ENCODE measurements at regions not wholly inside any gene's neighbourhood (a gene's known extent, or its start where the extent isn't known, plus 50 kb on each side); places are given as distances from the start of the nearest gene placed in this dataset.

DNA sequence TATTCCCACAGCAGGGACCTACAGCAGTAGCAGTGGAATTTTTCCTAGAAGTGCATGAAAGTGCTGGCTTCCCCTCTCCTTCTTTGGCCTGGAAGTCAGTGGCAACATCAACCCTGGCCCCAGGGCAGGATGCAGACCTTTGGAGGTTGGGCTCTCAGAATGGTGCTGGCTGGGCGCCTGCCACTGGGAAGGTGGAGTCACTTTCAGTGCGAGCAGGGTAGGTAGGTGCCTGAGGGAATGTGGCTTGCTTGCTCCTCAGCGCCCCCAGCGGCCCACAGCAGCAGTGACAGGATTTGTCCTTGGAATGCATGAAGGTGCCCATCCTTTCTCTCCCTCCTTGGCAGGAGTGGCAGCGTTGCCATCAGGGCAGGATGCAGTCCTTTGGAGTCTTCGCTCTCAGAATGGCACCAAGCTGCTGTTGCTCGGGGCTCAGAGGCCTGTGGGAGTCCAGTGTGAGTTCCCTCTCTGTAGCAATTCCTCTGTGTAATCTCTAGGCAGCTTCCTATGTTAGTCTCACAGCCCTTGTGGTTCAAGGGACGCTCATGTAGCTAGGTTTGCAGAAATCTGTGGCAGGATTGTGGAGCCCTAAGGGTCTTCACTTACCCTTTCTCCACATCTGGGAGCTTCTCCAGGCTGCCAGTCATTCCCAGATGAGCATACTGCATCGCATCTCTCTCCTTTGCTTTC, 354.4 kb upstream of the DACH1 start:
- H3K27me3 ChIP-seq: no peaks in the 10 kb centered on the region
- no peak overlapping the region for H3K9ac ChIP-seq
- no peak for TF ChIP-seq Cebpa-rat (IDR thresholded peaks at IDR 0.05)
- no peaks in the 10 kb centered on the region for H3K9me3 ChIP-seq
- no peaks in the 10 kb centered on the region for H3K4me1 ChIP-seq
- H3K4me3 ChIP-seq: no peak overlapping the region
- H3K4me2 ChIP-seq: no peak overlapping the region
- H3K36me3 ChIP-seq: no peaks in the 10 kb centered on the region
- no peaks in the 10 kb centered on the region for H4K20me1 ChIP-seq
- H3K27ac ChIP-seq: no peak overlapping the region

GRCh38 chr13:72218966-72219365, 352.0 kb upstream of the DACH1 start:
- no peak overlapping the region for H3K4me3 ChIP-seq
- H4K20me1 ChIP-seq: no peaks in the 10 kb centered on the region
- H3K36me3 ChIP-seq: no peaks in the 10 kb centered on the region
- no peaks in the 10 kb centered on the region for H3K27me3 ChIP-seq
- no peaks in the 10 kb centered on the region for H3K4me1 ChIP-seq
- no peak overlapping the region for H3K4me2 ChIP-seq
- no peak overlapping the region for H3K27ac ChIP-seq
- no peak overlapping the region for H3K9ac ChIP-seq
- H3K9me3 ChIP-seq: no peaks in the 10 kb centered on the region
- TF ChIP-seq Cebpa-rat (IDR thresholded peaks at IDR 0.05): no peak

DNA sequence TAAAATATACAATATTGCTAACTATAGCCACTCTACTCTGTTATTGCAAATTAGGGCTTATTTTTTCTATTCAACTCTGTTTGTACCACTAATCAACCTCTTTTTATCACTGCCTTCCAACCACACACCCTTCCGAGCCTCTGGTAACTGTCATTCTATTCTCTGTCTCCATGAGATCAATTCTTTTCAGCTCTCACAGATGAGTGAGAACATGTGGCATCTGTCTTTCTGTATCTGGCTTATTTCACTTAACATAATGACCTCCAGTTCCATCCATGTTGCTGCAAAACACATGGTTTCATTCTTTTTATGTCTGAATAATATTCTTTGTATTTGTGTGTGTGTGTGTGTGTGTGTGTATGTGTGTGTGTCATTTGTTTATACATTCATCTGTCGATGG, 350.1 kb upstream of the DACH1 start:
- Histone ChIP-seq H3K4me3 (no peak overlapping the region), H3K27me3 (no peaks in the 10 kb centered on the region), H4K20me1 (no peaks in the 10 kb centered on the region), H3K4me2 (no peak overlapping the region), H3K4me1 (no peaks in the 10 kb centered on the region), H3K36me3 (no peaks in the 10 kb centered on the region), H3K9me3 (no peaks in the 10 kb centered on the region), H3K27ac (no peak overlapping the region), H3K9ac (no peak overlapping the region)
- TF ChIP-seq Cebpa-rat (IDR thresholded peaks at IDR 0.05): no peak

GRCh38 chr13:72208112-72208645, 341.2 kb upstream of the DACH1 start:
- H4K20me1 ChIP-seq: no peaks in the 10 kb centered on the region
- H3K9ac ChIP-seq: no peak overlapping the region
- H3K9me3 ChIP-seq: no peaks in the 10 kb centered on the region
- H3K27me3 ChIP-seq: no peaks in the 10 kb centered on the region
- no peaks in the 10 kb centered on the region for H3K36me3 ChIP-seq
- TF ChIP-seq Cebpa-rat (IDR thresholded peaks at IDR 0.05): no peak
- H3K4me3 ChIP-seq: no peak overlapping the region
- H3K27ac ChIP-seq: no peak overlapping the region
- H3K4me1 ChIP-seq: no peaks in the 10 kb centered on the region
- no peak overlapping the region for H3K4me2 ChIP-seq

GRCh38 chr13:72205773-72206172, 338.8 kb upstream of the DACH1 start:
- no peak overlapping the region for H3K27ac ChIP-seq
- no peaks in the 10 kb centered on the region for H4K20me1 ChIP-seq
- no peak overlapping the region for H3K4me2 ChIP-seq
- no peaks in the 10 kb centered on the region for H3K27me3 ChIP-seq
- no peaks in the 10 kb centered on the region for H3K9me3 ChIP-seq
- H3K36me3 ChIP-seq: no peaks in the 10 kb centered on the region
- no peaks in the 10 kb centered on the region for H3K4me1 ChIP-seq
- no peak overlapping the region for H3K9ac ChIP-seq
- no peak for TF ChIP-seq Cebpa-rat (IDR thresholded peaks at IDR 0.05)
- H3K4me3 ChIP-seq: no peak overlapping the region

- Histone ChIP-seq H3K36me3 (no peaks in the 10 kb centered on the region), H3K4me2 (no peak overlapping the region), H3K4me3 (no peak overlapping the region), H3K27ac (no peak overlapping the region), H3K4me1 (no peaks in the 10 kb centered on the region), H3K9me3 (no peaks in the 10 kb centered on the region), H3K27me3 (no peaks in the 10 kb centered on the region), H3K9ac (no peak overlapping the region), H4K20me1 (no peaks in the 10 kb centered on the region)
- no peak for TF ChIP-seq Cebpa-rat (IDR thresholded peaks at IDR 0.05)
These were observed 337.3 kb upstream of the DACH1 start for GRCh38 chr13:72204291-72204690.

- no peaks in the 10 kb centered on the region for H3K9me3 ChIP-seq
- H3K4me2 ChIP-seq: no peak overlapping the region
- H4K20me1 ChIP-seq: no peaks in the 10 kb centered on the region
- no peak overlapping the region for H3K4me3 ChIP-seq
- no peak overlapping the region for H3K27ac ChIP-seq
- no peak for TF ChIP-seq Cebpa-rat (IDR thresholded peaks at IDR 0.05)
- H3K9ac ChIP-seq: no peak overlapping the region
- no peaks in the 10 kb centered on the region for H3K36me3 ChIP-seq
- no peaks in the 10 kb centered on the region for H3K27me3 ChIP-seq
- no peaks in the 10 kb centered on the region for H3K4me1 ChIP-seq
These were observed 334.7 kb upstream of the DACH1 start for GRCh38 chr13:72201726-72202125.

DNA sequence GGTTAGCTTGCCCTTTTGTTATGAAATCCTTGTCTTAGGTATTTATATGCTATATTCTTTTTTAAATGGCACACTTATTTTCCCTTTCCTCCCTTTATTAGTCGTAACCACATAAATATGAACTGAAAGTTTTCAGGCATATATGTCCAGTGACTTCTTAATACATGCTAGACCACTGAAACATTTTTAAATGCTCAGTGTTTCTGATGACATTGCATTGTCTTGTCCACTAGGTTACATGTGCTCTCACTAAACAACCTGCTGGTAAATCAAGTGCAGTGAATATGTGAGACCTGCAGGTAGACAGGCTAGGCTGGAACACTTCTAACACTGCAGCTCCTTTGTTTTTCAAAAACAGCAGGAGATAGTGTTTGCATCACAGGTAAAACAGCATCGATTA, 332.6 kb upstream of the DACH1 start:
- no peak overlapping the region for H3K4me2 ChIP-seq

GRCh38 chr13:72198967-72199560, 332.1 kb upstream of the DACH1 start:
- Histone ChIP-seq H3K36me3 (no peaks in the 10 kb centered on the region), H3K27me3 (no peaks in the 10 kb centered on the region), H3K4me2 (no peak overlapping the region), H3K4me1 (no peaks in the 10 kb centered on the region), H3K9me3 (no peaks in the 10 kb centered on the region), H3K27ac (no peak overlapping the region), H3K4me3 (no peak overlapping the region), H3K9ac (no peak overlapping the region), H4K20me1 (no peaks in the 10 kb centered on the region)
- no peak for TF ChIP-seq Cebpa-rat (IDR thresholded peaks at IDR 0.05)

More for the DNA sequence above, 332.6 kb upstream of the DACH1 start:
- H3K27me3 ChIP-seq: no peaks in the 10 kb centered on the region
- H3K9me3 ChIP-seq: no peaks in the 10 kb centered on the region
- H3K36me3 ChIP-seq: no peaks in the 10 kb centered on the region
- no peak overlapping the region for H3K27ac ChIP-seq
- H3K9ac ChIP-seq: no peak overlapping the region
- H4K20me1 ChIP-seq: no peaks in the 10 kb centered on the region
- H3K4me1 ChIP-seq: no peaks in the 10 kb centered on the region
- no peak overlapping the region for H3K4me3 ChIP-seq
- no peak for TF ChIP-seq Cebpa-rat (IDR thresholded peaks at IDR 0.05)

DNA sequence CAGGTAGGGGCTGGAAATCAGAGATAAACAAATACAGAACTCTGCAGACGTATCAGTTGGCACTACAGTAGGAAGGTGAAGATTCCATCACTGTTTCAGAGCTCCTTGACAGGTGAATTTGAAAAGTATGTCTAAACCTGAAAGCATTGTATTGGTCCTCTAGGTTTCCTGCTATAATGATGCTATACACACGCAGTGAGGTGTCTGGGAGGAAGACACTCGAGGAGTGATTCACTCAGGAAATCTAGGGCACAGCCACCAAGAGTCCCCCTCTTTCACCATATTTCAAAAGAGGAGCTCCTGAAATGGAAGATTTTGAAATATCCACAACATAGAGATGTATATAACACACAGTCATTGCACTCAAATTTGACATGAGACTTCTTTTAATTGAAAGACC, 331.0 kb upstream of the DACH1 start:
- TF ChIP-seq Cebpa-rat (IDR thresholded peaks at IDR 0.05): no peak
- Histone ChIP-seq H3K27me3 (no peaks in the 10 kb centered on the region), H3K4me2 (no peak overlapping the region), H4K20me1 (no peaks in the 10 kb centered on the region), H3K4me1 (no peaks in the 10 kb centered on the region), H3K27ac (no peak overlapping the region), H3K9me3 (no peaks in the 10 kb centered on the region), H3K9ac (no peak overlapping the region), H3K36me3 (no peaks in the 10 kb centered on the region), H3K4me3 (no peak overlapping the region)

Data from BLaER1 (cell line).